ENCODE measurements at regions not wholly inside any gene's neighbourhood (a gene's known extent, or its start where the extent isn't known, plus 50 kb on each side); places are given as distances from the start of the nearest gene placed in this dataset.
"Not testable (repeated sequence)": the region's sequence is repeated elsewhere in the genome, so short reads cannot be mapped to it uniquely, and the experiment has no call there.

- H3K27ac ChIP-seq, result no peak overlapping the region
- no peaks in the 10 kb centered on the region for H4K20me1 ChIP-seq (ENCODE audit: insufficient read depth)
- no peaks in the 10 kb centered on the region for H3K4me1 ChIP-seq (ENCODE audit: insufficient read depth)
- H3K4me3 ChIP-seq, result no peak overlapping the region
- no peak overlapping the region for H3K4me2 ChIP-seq (ENCODE audit: unreplicated experiment)
- H3F3A ChIP-seq (ENCODE audit: insufficient read depth), result no peaks in the 10 kb centered on the region
- H3K27me3 ChIP-seq (replicated peaks; ENCODE audit: insufficient read depth), result no peaks in the 10 kb centered on the region
- no peak overlapping the region for H2AFZ ChIP-seq
- H3K36me3 ChIP-seq (ENCODE audit: low read depth), result no peaks in the 10 kb centered on the region
- no peaks in the 10 kb centered on the region for H3K79me2 ChIP-seq (ENCODE audit: insufficient read depth)
- no peaks in the 10 kb centered on the region for H3K9me3 ChIP-seq (ENCODE audit: low read depth)
- H3K9ac ChIP-seq, result no peak overlapping the region
- in situ Hi-C loops (cut with MboI), result no loop called here
- H3K9me2 ChIP-seq (ENCODE audit: insufficient read depth), result no peaks in the 10 kb centered on the region
- no peak for TF ChIP-seq EZH2 (IDR thresholded peaks at IDR 0.05; ENCODE audit: insufficient read depth, poor library complexity, severe bottlenecking)
- TF ChIP-seq EZH2phosphoT487 (IDR thresholded peaks at IDR 0.05; ENCODE audit: insufficient read depth, low read depth), result no peak
- 93% methylated on average over 4 of the region's 4 CpGs for WGBS, 2 experiments (ENCODE audit: low coverage in 1 of 2, low lambda C conversion rate in 2 of 2, missing lambda C conversion rate in 2 of 2)
- no peak for DNase-seq
Observed at GRCh38 chr22:25496396-25497064, 67.9 kb upstream of the GRK3 start.

- Histone ChIP-seq H3K4me3 (no peak overlapping the region), H3K9me2 (ENCODE audit: insufficient read depth) (no peaks in the 10 kb centered on the region), H3K9ac (no peak overlapping the region), H4K20me1 (ENCODE audit: insufficient read depth) (no peaks in the 10 kb centered on the region), H3K79me2 (ENCODE audit: insufficient read depth) (no peaks in the 10 kb centered on the region), H3K9me3 (ENCODE audit: low read depth) (no peaks in the 10 kb centered on the region), H3K36me3 (ENCODE audit: low read depth) (no peaks in the 10 kb centered on the region), H3K27me3 (replicated peaks; ENCODE audit: insufficient read depth) (no peaks in the 10 kb centered on the region), H3K4me2 (ENCODE audit: unreplicated experiment) (no peak overlapping the region), H3F3A (ENCODE audit: insufficient read depth) (no peaks in the 10 kb centered on the region), H2AFZ (no peak overlapping the region), H3K27ac (no peak overlapping the region), H3K4me1 (ENCODE audit: insufficient read depth) (no peaks in the 10 kb centered on the region)
- TF ChIP-seq EZH2 (IDR thresholded peaks at IDR 0.05; ENCODE audit: insufficient read depth, poor library complexity, severe bottlenecking) (no peak), EZH2phosphoT487 (IDR thresholded peaks at IDR 0.05; ENCODE audit: insufficient read depth, low read depth) (no peak)
- no peak for DNase-seq
- in situ Hi-C loops (cut with MboI), result no loop called here
- WGBS, 2 experiments (ENCODE audit: low coverage in 1 of 2, low lambda C conversion rate in 2 of 2, missing lambda C conversion rate in 2 of 2), result 37 to 44% methylated on average over 2 of the region's 2 CpGs
Observed at GRCh38 chr22:25497181-25497641, 67.3 kb upstream of the GRK3 start.

- Histone ChIP-seq H3K4me1 (ENCODE audit: insufficient read depth) (no peaks in the 10 kb centered on the region), H3K9ac (no peak overlapping the region), H3K9me3 (ENCODE audit: low read depth) (no peaks in the 10 kb centered on the region), H3K9me2 (ENCODE audit: insufficient read depth) (no peaks in the 10 kb centered on the region), H3K27ac (no peak overlapping the region), H3K4me3 (no peak overlapping the region), H2AFZ (no peak overlapping the region), H3K36me3 (ENCODE audit: low read depth) (no peaks in the 10 kb centered on the region), H3F3A (ENCODE audit: insufficient read depth) (no peaks in the 10 kb centered on the region), H3K79me2 (ENCODE audit: insufficient read depth) (no peaks in the 10 kb centered on the region), H4K20me1 (ENCODE audit: insufficient read depth) (no peaks in the 10 kb centered on the region), H3K4me2 (ENCODE audit: unreplicated experiment) (no peak overlapping the region), H3K27me3 (replicated peaks; ENCODE audit: insufficient read depth) (no peaks in the 10 kb centered on the region)
- TF ChIP-seq EZH2phosphoT487 (IDR thresholded peaks at IDR 0.05; ENCODE audit: insufficient read depth, low read depth) (no peak), EZH2 (IDR thresholded peaks at IDR 0.05; ENCODE audit: insufficient read depth, poor library complexity, severe bottlenecking) (no peak)
- WGBS, 2 experiments (ENCODE audit: low coverage in 1 of 2, low lambda C conversion rate in 2 of 2, missing lambda C conversion rate in 2 of 2), result 75 to 79% methylated on average over 2 of the region's 2 CpGs
- in situ Hi-C loops (cut with MboI), result no loop called here
- no peak for DNase-seq
Observed at GRCh38 chr22:25497716-25498115, 66.8 kb upstream of the GRK3 start.

- H3K27me3 ChIP-seq (replicated peaks; ENCODE audit: insufficient read depth); H3K4me1 ChIP-seq (ENCODE audit: insufficient read depth); H3K79me2 ChIP-seq (ENCODE audit: insufficient read depth); H3F3A ChIP-seq (ENCODE audit: insufficient read depth); H3K4me3 ChIP-seq; DNase-seq; H3K4me2 ChIP-seq (ENCODE audit: unreplicated experiment); H3K9me3 ChIP-seq (ENCODE audit: low read depth); H3K27ac ChIP-seq; H3K36me3 ChIP-seq (ENCODE audit: low read depth); H2AFZ ChIP-seq; in situ Hi-C loops (cut with MboI); H3K9ac ChIP-seq; H3K9me2 ChIP-seq (ENCODE audit: insufficient read depth); H4K20me1 ChIP-seq (ENCODE audit: insufficient read depth): not testable (repeated sequence)
- 73 to 82% methylated on average over 3 of the region's 3 CpGs for WGBS, 2 experiments (ENCODE audit: low coverage in 1 of 2, low lambda C conversion rate in 2 of 2, missing lambda C conversion rate in 2 of 2)
Observed at GRCh38 chr22:25500671-25501070, 63.8 kb upstream of the GRK3 start.

GRCh38 chr22:25504017-25504416, 60.5 kb upstream of the GRK3 start:
- H3K4me1 ChIP-seq (ENCODE audit: insufficient read depth); in situ Hi-C loops (cut with MboI); H4K20me1 ChIP-seq (ENCODE audit: insufficient read depth); H3K27me3 ChIP-seq (replicated peaks; ENCODE audit: insufficient read depth); DNase-seq; H3K9me3 ChIP-seq (ENCODE audit: low read depth); H3K4me3 ChIP-seq; H3K4me2 ChIP-seq (ENCODE audit: unreplicated experiment); H3K36me3 ChIP-seq (ENCODE audit: low read depth); H3K9me2 ChIP-seq (ENCODE audit: insufficient read depth); H3K27ac ChIP-seq; H3F3A ChIP-seq (ENCODE audit: insufficient read depth); H3K9ac ChIP-seq; H3K79me2 ChIP-seq (ENCODE audit: insufficient read depth); H2AFZ ChIP-seq: not testable (repeated sequence)
- WGBS, 2 experiments (ENCODE audit: low coverage in 1 of 2, low lambda C conversion rate in 2 of 2, missing lambda C conversion rate in 2 of 2), result 95 to 97% methylated on average over 1 of the region's 1 CpG

Data from GM23248 (cell line).